ENCODE measurements at regions not wholly inside any gene's neighbourhood (a gene's known extent, or its start where the extent isn't known, plus 50 kb on each side); places are given as distances from the start of the nearest gene placed in this dataset.

GRCh38 chr17:63325808-63326207 lies 120.3 kb downstream of the CYB561 start:
- Histone ChIP-seq H3K79me2 (ENCODE audit: insufficient read depth, low read length) (no peaks in the 10 kb centered on the region), H3K56ac (ENCODE audit: insufficient read length, low read depth, low read length) (no peak overlapping the region), H4K91ac (ENCODE audit: insufficient read length, low read depth, low read length) (no peak overlapping the region), H3T11ph (ENCODE audit: low read length) (no peak overlapping the region), H2BK20ac (ENCODE audit: low read depth, low read length, poor library complexity, severe bottlenecking) (no peak overlapping the region), H4K8ac (replicated peaks; ENCODE audit: insufficient read length, low read depth, low read length) (no peak overlapping the region), H3K9me3 (ENCODE audit: control insufficient read depth, low read depth, low read length) (no peaks in the 10 kb centered on the region), H3K23ac (ENCODE audit: insufficient read length, low read depth, low read length) (no peak overlapping the region), H3K23me2 (ENCODE audit: insufficient read length, low read depth, low read length, poor library complexity, severe bottlenecking) (no peaks in the 10 kb centered on the region), H2BK15ac (ENCODE audit: low read depth, low read length) (no peak overlapping the region), H2BK12ac (ENCODE audit: insufficient read length, low read depth, low read length) (no peak overlapping the region), H3K27ac (ENCODE audit: insufficient read length, low read depth, low read length) (no peak overlapping the region), H2BK5ac (ENCODE audit: insufficient read length, low read length) (no peak overlapping the region), H3K27me3 (ENCODE audit: insufficient read depth, low read length) (no peaks in the 10 kb centered on the region), H4K5ac (ENCODE audit: insufficient read length, low read depth, low read length) (no peak overlapping the region), H3K79me1 (ENCODE audit: insufficient read depth, low read depth, low read length, poor library complexity, severe bottlenecking) (no peaks in the 10 kb centered on the region), H3K4me1 (ENCODE audit: insufficient read depth, low read length) (no peaks in the 10 kb centered on the region), H3K9ac (ENCODE audit: extremely low read depth, insufficient read length, low read length) (no peak overlapping the region), H4K20me1 (ENCODE audit: control insufficient read depth, insufficient read depth, insufficient read length) (no peaks in the 10 kb centered on the region), H2BK120ac (ENCODE audit: low read depth, low read length, poor library complexity, severe bottlenecking) (no peak overlapping the region), H3K4me2 (ENCODE audit: insufficient read depth, insufficient read length, low read length) (no peak overlapping the region), H3K18ac (ENCODE audit: insufficient read length, low read depth, low read length) (no peak overlapping the region), H3K4ac (ENCODE audit: low read depth, low read length) (no peak overlapping the region), H3K14ac (ENCODE audit: insufficient read depth, low read length) (no peak overlapping the region), H2AFZ (ENCODE audit: low read length) (no peak overlapping the region), H2AK5ac (ENCODE audit: insufficient read length, low read length) (no peak overlapping the region)
- no peak overlapping the region for H3K4me3 Mint-ChIP-seq
- no peaks in the 10 kb centered on the region for H3K9me3 Mint-ChIP-seq
- H3K27ac Mint-ChIP-seq, result no peak overlapping the region
- H3K4me1 Mint-ChIP-seq, result no peaks in the 10 kb centered on the region
- no CpG with 5 or more reads among the region's 4 CpGs for WGBS (ENCODE audit: extremely low coverage, insufficient read length, low lambda C conversion rate)
- TF ChIP-seq, protein P1, sequence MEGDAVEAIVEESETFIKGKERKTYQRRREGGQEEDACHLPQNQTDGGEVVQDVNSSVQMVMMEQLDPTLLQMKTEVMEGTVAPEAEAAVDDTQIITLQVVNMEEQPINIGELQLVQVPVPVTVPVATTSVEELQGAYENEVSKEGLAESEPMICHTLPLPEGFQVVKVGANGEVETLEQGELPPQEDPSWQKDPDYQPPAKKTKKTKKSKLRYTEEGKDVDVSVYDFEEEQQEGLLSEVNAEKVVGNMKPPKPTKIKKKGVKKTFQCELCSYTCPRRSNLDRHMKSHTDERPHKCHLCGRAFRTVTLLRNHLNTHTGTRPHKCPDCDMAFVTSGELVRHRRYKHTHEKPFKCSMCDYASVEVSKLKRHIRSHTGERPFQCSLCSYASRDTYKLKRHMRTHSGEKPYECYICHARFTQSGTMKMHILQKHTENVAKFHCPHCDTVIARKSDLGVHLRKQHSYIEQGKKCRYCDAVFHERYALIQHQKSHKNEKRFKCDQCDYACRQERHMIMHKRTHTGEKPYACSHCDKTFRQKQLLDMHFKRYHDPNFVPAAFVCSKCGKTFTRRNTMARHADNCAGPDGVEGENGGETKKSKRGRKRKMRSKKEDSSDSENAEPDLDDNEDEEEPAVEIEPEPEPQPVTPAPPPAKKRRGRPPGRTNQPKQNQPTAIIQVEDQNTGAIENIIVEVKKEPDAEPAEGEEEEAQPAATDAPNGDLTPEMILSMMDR (conservative IDR thresholded peaks at IDR 0.05), result no peak
- no peaks in the 10 kb centered on the region for H3K27me3 Mint-ChIP-seq (ENCODE audit: low read depth)
- no peaks in the 10 kb centered on the region for H3K36me3 Mint-ChIP-seq (ENCODE audit: insufficient read depth in 1 of 3, low read depth in 3 of 3)
- no peak for DNase-seq
